MM.1S (cell line): ENCODE measurements at regions not wholly inside any gene's neighbourhood (a gene's known extent, or its start where the extent isn't known, plus 50 kb on each side); places are given as distances from the start of the nearest gene placed in this dataset.

Source experiments
- EZH2 ChIP-seq: fragments of 300-600 bp; sonication (generic); optimal IDR thresholded peaks from 2 replicates; pipeline ENCODE3; 2017; ENCODE audit warnings: low read depth, mild to moderate bottlenecking, antibody characterized with exemption, low read length, mixed read lengths
- EZH2phosphoT487 ChIP-seq: fragments of 300-600 bp; sonication (generic); IDR thresholded peaks from 2 replicates; pipeline ENCODE4 v1.6.1; 2018; ENCODE audit warnings: antibody characterized with exemption, low read length
- TF ChIP-seq, protein P1 (sequence below): fragments of 300-600 bp; sonication (generic); IDR thresholded peaks from 2 replicates; pipeline ENCODE4 v1.5.1; 2016; ENCODE audit warnings: antibody characterized with exemption, low read length, mixed read lengths

DNA sequence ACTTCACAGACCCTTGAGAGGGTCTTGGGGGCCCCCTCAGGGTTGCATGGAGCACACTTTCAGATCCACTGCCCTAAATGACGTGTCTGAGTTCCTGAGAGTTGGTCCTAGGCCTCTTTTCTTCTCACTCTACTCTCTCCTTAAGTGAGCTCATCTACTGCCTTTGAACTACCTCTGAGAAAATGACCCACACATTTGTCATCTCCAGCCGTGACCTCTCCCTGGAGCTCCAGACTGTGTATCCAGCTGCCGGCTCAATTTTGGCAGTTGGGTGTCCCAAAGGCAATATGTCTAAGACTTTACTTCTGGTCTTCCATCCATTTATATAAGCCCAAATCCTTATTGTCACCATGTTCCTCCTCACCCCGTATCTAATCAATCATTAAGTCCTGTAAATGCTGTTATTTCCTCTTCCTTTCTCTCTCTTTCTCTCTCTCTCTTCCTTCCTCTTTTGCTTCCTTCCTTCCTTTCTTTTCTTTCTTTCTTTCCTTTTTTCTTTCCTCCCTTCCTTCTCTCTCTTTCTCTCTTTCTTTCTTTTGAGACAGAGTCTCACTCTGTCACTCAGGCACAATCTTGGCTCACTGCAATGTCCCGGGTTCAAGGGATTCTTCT is 51.2 kb upstream of the HSPA9 start:
- TF ChIP-seq, protein P1, sequence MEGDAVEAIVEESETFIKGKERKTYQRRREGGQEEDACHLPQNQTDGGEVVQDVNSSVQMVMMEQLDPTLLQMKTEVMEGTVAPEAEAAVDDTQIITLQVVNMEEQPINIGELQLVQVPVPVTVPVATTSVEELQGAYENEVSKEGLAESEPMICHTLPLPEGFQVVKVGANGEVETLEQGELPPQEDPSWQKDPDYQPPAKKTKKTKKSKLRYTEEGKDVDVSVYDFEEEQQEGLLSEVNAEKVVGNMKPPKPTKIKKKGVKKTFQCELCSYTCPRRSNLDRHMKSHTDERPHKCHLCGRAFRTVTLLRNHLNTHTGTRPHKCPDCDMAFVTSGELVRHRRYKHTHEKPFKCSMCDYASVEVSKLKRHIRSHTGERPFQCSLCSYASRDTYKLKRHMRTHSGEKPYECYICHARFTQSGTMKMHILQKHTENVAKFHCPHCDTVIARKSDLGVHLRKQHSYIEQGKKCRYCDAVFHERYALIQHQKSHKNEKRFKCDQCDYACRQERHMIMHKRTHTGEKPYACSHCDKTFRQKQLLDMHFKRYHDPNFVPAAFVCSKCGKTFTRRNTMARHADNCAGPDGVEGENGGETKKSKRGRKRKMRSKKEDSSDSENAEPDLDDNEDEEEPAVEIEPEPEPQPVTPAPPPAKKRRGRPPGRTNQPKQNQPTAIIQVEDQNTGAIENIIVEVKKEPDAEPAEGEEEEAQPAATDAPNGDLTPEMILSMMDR, result no peak
- TF ChIP-seq EZH2phosphoT487, result no peak
- TF ChIP-seq EZH2, result no peak
